Amygdala (tissue), 56 donors: ENCODE measurements at regions not wholly inside any gene's neighbourhood (a gene's known extent, or its start where the extent isn't known, plus 50 kb on each side); places are given as distances from the start of the nearest gene placed in this dataset.
A peak's percentile ranks its signal among the peaks of the same experiment; 100 is the strongest.

Experiments used
- DNase-seq, 56 donors: peaks; one replicate each; lab custom pipeline; 2025; lab: John Stamatoyannopoulos, UW

DNA sequence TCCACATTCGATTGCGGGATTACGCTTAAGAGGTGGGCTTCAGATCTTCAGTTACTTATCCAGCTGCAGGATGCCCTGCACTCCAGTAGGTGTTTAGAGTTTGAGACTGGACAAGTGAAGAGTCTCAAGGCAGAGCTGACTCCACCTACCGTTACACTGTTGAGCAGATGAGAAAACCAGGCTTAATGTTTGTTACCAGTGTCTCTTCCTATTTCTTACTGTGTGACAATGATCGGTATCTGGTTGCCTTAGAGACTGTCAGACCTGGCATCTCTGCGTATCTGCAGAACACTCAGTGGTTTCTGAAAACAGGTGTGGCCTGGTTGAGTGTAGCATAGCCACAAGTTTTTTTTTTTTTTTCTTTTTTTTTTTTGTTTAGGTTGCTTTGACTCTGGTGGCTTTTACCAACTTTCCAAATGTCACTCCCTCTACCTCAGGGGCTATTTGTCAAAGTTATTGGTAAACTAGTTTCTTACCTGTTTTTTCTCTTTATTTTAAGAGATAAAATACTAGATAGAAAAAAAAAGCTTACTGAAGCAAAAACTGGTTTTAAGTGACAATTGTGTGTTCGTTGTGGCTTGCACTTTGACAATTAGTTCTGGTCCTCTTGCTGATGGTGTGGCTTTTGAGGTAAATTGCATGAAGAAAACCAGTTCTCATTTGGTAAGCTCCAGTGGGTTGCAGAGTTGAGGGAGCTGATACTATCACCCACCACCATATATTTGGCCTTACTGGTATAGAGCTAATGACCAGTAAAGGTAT lies 284.8 kb downstream of the ETS1 start:
- DNase-seq, result no peak

- DNase-seq, result no peak
Observed at GRCh38 chr11:128301756-128302155, 285.6 kb downstream of the ETS1 start.

- no peak for DNase-seq
Observed at GRCh38 chr11:128300785-128301184, 286.6 kb downstream of the ETS1 start.

GRCh38 chr11:128299132-128299726 lies 288.1 kb downstream of the ETS1 start:
- DNase-seq, result no peak

- DNase-seq, result no peak
Observed at GRCh38 chr11:128298271-128298670, 289.1 kb downstream of the ETS1 start.

- DNase-seq, result no peak
Observed at GRCh38 chr11:128297805-128298204, 289.6 kb downstream of the ETS1 start.

- DNase-seq, result no peak
Observed at GRCh38 chr11:128297091-128297651, 290.2 kb downstream of the ETS1 start.

- no peak for DNase-seq
Observed at GRCh38 chr11:128294671-128295050, 292.7 kb downstream of the ETS1 start.

DNA sequence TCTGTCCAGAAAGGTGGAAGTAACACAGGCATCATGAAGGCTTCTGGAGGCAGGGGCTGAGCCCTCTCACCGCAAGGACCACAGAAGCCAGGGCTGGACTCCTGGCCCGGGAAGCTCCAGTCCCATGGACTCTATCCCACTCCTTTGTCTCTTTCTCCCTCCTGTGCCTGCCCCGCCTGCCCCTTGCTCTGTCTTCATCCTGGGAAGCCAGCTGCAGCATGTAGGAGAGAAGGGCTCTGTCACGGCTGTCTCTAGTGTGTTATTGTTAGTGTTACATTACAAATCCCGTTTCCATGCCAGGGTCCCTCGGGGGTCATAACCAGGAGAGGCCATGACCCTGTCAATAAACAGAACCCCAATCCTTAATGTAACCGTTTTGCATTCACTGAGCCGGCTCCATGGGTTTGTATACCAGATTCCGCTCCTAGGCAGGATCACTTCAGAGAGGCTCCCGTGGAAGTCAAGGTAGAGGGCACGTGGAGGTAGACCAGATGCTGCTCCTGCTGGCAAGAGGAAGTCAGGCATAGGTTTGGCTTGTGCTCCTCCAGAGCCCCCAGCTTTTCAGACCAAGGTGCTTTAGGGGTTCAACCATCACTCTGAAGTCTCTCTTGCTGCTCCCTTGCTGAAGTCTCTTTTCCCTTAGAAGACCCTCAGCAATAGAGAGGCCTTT lies 293.2 kb downstream of the ETS1 start:
- no peak for DNase-seq

DNA sequence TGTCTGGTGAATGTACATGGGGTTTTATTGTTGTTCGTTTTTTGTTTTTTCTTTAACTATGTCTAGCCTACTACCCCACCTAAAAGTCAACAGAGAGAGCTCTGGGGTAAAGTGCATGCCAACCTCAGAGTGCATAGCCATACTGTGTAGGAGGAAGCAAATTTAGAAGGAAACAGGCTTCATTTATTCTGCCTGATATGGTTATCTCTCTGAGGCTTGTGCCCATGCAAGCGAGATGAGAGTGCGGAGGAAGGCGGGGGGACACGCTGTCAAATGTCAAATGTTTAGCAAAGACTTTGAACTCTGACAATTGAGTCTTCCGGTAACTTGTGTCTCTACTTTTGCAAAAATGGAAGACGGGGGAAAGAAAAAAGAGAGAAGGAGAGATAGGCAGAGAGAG lies 295.5 kb downstream of the ETS1 start:
- DNase-seq, result no peak

DNA sequence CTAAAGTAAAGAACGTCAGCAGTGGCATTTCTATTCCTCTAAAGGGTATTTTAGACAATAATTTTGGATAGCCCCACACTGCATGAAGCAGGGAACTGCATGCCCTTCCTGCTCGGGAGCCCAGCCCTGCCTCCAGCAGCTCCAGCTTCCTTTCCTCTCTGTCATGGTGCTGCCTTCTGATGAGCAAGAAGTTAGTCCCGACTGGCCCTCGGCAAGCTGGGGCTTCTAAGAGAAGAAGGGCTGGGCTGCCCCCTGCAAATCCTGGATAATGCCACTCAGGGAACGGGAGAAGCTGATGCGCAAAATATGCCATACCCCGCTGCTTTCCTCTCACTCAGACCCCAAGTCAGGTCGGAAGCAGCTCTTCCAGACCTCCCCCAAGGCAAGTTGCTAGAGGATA lies 296.4 kb downstream of the ETS1 start:
- no peak for DNase-seq

- peak in 13 of 56 donors; percentile 3 to 72 (median 18) for DNase-seq
Observed at GRCh38 chr11:128290106-128290840, 297.1 kb downstream of the ETS1 start.

DNA sequence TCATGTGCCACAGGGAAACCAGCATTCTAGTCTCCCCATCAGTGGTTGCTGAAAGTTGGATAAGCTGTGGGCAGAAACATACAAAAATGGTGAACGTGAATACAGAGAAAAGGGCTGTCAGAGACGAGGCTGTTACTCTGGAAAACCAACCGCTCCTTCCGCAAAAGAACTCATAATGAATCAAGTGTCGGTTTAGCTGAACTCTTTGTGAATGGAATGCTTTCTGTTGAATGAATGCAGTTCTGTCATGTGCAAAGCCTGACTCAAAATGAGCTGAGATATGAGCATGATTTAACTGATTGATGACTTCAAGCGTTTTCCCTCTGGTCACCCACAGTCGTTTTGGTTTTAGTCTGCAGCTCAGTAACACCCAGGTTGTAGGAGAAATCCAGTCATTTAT lies 298.3 kb downstream of the ETS1 start:
- no peak for DNase-seq

DNA sequence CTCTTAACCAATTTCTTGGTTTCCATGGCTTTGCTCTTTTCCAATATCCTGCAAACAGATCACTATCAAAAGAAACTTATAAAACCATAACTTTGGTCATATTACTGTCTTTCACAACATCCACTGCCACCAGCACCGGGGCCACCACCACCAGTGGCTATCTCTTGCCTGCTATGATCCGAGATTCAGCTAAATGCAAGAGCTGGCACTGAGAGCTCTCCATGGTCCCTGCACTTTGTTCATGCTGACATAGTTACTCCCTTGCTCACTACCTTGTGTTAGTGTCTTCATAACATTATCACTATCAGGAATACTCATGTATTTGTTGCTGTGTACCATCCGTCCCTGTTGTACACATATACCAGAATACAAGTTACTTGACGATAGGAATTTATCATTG lies 299.0 kb downstream of the ETS1 start:
- DNase-seq, result no peak

GRCh38 chr11:128285321-128285720 lies 302.0 kb downstream of the ETS1 start:
- no peak for DNase-seq

- DNase-seq, result no peak
Observed at GRCh38 chr11:128284634-128285033, 302.7 kb downstream of the ETS1 start.

- no peak for DNase-seq
Observed at GRCh38 chr11:128283451-128283850, 303.9 kb downstream of the ETS1 start.

DNA sequence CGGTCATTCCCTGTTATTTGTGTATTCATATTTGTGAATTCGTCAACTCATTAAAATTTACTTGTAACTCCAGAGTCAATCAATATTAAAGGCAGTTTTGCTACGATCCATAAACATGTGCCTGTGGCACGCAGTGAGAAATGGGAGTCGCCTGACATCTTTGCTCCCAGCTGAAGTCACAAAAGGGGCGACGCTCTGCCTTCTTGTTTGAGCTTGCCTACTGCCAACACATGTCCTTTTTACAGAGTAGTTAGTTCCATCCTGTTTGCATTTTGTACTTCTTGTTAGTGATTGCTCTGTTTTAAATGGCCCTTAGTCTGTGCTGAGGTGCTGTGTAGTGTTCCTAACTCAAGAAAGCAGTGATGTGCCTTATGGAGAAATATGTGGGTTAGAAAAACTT lies 305.3 kb downstream of the ETS1 start:
- no peak for DNase-seq

DNA sequence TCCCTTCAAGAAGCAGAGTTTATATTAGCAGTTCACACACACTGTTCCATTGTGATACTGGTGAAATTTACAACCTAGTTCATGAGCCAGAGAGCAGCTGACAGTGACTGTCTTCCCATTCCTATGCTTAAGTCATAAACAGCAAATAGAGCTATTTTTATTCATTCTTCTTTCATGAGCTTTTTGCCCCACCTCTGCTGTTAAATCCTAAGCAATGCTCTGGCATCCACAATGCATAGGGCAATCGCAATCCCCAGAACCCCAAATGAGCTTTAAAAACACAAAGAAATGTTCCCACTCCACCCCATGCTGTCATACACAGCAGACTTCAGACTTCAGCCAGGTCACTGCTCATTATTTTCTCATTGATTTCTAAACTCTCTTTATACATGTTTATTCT lies 307.5 kb downstream of the ETS1 start:
- no peak for DNase-seq

GRCh38 chr11:128273736-128274135 lies 313.6 kb downstream of the ETS1 start:
- DNase-seq, result no peak

- no peak for DNase-seq
Observed at GRCh38 chr11:128271401-128271800, 316.0 kb downstream of the ETS1 start.
